ENCODE measurements at regions not wholly inside any gene's neighbourhood (a gene's known extent, or its start where the extent isn't known, plus 50 kb on each side); places are given as distances from the start of the nearest gene placed in this dataset.

- no peak overlapping the region for H3K4me3 Mint-ChIP-seq
- TF ChIP-seq JUNB (IDR thresholded peaks at IDR 0.05; ENCODE audit: unreplicated experiment) (no peak), ZNF462 (CRISPR knock-in tag; IDR thresholded peaks at IDR 0.05) (no peak), NANOG (IDR thresholded peaks at IDR 0.05; ENCODE audit: borderline replicate concordance) (no peak), CTCF (conservative IDR thresholded peaks at IDR 0.05; ENCODE audit: low read depth in 2 of 2) (no peak), ZNF114 (CRISPR knock-in tag; IDR thresholded peaks at IDR 0.05) (no peak), EZH2phosphoT487 (IDR thresholded peaks at IDR 0.05; ENCODE audit: unreplicated experiment) (no peak), STAT1 (IDR thresholded peaks at IDR 0.05; ENCODE audit: unreplicated experiment) (no peak), ETS1 (IDR thresholded peaks at IDR 0.05) (no peak), CREB1 (CRISPR knock-in tag; IDR thresholded peaks at IDR 0.05; ENCODE audit: low read depth) (no peak), EZH2 (IDR thresholded peaks at IDR 0.05; ENCODE audit: low read depth, unreplicated experiment) (no peak), ZNF331 (CRISPR knock-in tag; IDR thresholded peaks at IDR 0.05; ENCODE audit: low read depth) (no peak)
- TF ChIP-seq, protein P1, sequence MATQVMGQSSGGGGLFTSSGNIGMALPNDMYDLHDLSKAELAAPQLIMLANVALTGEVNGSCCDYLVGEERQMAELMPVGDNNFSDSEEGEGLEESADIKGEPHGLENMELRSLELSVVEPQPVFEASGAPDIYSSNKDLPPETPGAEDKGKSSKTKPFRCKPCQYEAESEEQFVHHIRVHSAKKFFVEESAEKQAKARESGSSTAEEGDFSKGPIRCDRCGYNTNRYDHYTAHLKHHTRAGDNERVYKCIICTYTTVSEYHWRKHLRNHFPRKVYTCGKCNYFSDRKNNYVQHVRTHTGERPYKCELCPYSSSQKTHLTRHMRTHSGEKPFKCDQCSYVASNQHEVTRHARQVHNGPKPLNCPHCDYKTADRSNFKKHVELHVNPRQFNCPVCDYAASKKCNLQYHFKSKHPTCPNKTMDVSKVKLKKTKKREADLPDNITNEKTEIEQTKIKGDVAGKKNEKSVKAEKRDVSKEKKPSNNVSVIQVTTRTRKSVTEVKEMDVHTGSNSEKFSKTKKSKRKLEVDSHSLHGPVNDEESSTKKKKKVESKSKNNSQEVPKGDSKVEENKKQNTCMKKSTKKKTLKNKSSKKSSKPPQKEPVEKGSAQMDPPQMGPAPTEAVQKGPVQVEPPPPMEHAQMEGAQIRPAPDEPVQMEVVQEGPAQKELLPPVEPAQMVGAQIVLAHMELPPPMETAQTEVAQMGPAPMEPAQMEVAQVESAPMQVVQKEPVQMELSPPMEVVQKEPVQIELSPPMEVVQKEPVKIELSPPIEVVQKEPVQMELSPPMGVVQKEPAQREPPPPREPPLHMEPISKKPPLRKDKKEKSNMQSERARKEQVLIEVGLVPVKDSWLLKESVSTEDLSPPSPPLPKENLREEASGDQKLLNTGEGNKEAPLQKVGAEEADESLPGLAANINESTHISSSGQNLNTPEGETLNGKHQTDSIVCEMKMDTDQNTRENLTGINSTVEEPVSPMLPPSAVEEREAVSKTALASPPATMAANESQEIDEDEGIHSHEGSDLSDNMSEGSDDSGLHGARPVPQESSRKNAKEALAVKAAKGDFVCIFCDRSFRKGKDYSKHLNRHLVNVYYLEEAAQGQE (IDR thresholded peaks at IDR 0.05; ENCODE audit: unreplicated experiment), result no peak
- H4K20me1 ChIP-seq (replicated peaks; ENCODE audit: insufficient read depth), result no peaks in the 10 kb centered on the region
- no peak overlapping the region for H3K4me2 ChIP-seq
- H3K79me2 ChIP-seq (replicated peaks; ENCODE audit: insufficient read depth), result no peaks in the 10 kb centered on the region
- H3K27me3 ChIP-seq (ENCODE audit: insufficient read depth), result no peaks in the 10 kb centered on the region
- DNase-seq (ENCODE audit: low spot score) (no peak), ATAC-seq (no peak)
- H3K9me2 ChIP-seq (ENCODE audit: insufficient read depth), result no peaks in the 10 kb centered on the region
- no peaks in the 10 kb centered on the region for H3K27me3 Mint-ChIP-seq (ENCODE audit: insufficient read depth, low read depth, poor library complexity)
- H2AFZ ChIP-seq, result no peak overlapping the region
- H3K4me3 ChIP-seq, result no peak overlapping the region
- no peaks in the 10 kb centered on the region for H3K36me3 ChIP-seq (ENCODE audit: insufficient read depth)
- H3K27ac ChIP-seq (ENCODE audit: low read depth), result no peak overlapping the region
- H3K36me3 Mint-ChIP-seq (ENCODE audit: low read depth), result no peaks in the 10 kb centered on the region
- H3K4me1 Mint-ChIP-seq, result peaks cover 8% of the 10 kb centered on the region; the same call in 2 of the 3 replicates
- no peaks in the 10 kb centered on the region for H3K4me1 ChIP-seq (ENCODE audit: insufficient read depth)
- H3K27ac Mint-ChIP-seq, result no peak overlapping the region
- H3K9me3 Mint-ChIP-seq, result no peaks in the 10 kb centered on the region; the same call in 2 of the 3 replicates
- H3F3A ChIP-seq (replicated peaks; ENCODE audit: low read depth), result no peaks in the 10 kb centered on the region
Measured at GRCh38 chr13:104632736-104633135, 1566.5 kb upstream of the SLC10A2 start.

Measured in GM23338 (cell line).